Activated T-cell treated with anti-CD3 and anti-CD28 coated beads, Interleukin-2, amount 50 U/mL, for 72 hours (primary cell): ENCODE measurements at regions not wholly inside any gene's neighbourhood (a gene's known extent, or its start where the extent isn't known, plus 50 kb on each side); places are given as distances from the start of the nearest gene placed in this dataset.
"Not testable (repeated sequence)": the region's sequence is repeated elsewhere in the genome, so short reads cannot be mapped to it uniquely, and the experiment has no call there.

Source experiments
- ATAC-seq, 2 donors: fragments of 150-1000 bp; cut with Tn5 transposase; replicated peaks in 1 of 2; 2 replicates each; pipeline ENCODE4 v1.10.0; 2021; ENCODE audit warnings: moderate library complexity in 2 of 2, mild to moderate bottlenecking in 1 of 2
- DNase-seq, 2 donors: peaks; one replicate each; pipeline ENCODE4 v3.0.0; 2021 to 2022; ENCODE audit warnings: mixed read lengths in 1 of 2
- H3K27ac Mint-ChIP-seq: one replicate; pipeline ENCODE4 v1.8.0; 2022; ENCODE audit warnings: mild to moderate bottlenecking, moderate library complexity, mixed read lengths
- H3K27me3 Mint-ChIP-seq: one replicate; pipeline ENCODE4 v1.8.0; 2022; ENCODE audit warnings: low read depth, mixed read lengths
- H3K36me3 Mint-ChIP-seq, 2 donors: one replicate each; pipeline ENCODE4 v1.8.0; 2022; ENCODE audit warnings: mixed read lengths in 2 of 2, mild to moderate bottlenecking in 1 of 2; ENCODE audit not compliant: insufficient read depth in 2 of 2
- H3K4me1 Mint-ChIP-seq: one replicate; pipeline ENCODE4 v1.8.0; 2022; ENCODE audit warnings: low read depth, mixed read lengths
- H3K4me3 Mint-ChIP-seq, 2 donors: one replicate each; pipeline ENCODE4 v1.8.0; 2022; ENCODE audit warnings: mild to moderate bottlenecking in 2 of 2, mixed read lengths in 2 of 2, moderate library complexity in 2 of 2
- H3K9me3 Mint-ChIP-seq, 2 donors: one replicate each; pipeline ENCODE4 v1.8.0; 2022; ENCODE audit warnings: mixed read lengths in 2 of 2

GRCh38 chr14:34053666-34054065, 102.8 kb upstream of the EGLN3 start:
- H3K4me1 Mint-ChIP-seq: peaks cover 23% of the 10 kb centered on the region
- ATAC-seq: no peak
- H3K4me3 Mint-ChIP-seq: no peak overlapping the region
- peaks cover 16% of the 10 kb centered on the region for H3K27me3 Mint-ChIP-seq
- H3K27ac Mint-ChIP-seq: no peak overlapping the region
- peaks cover 0 to 4% of the 10 kb centered on the region in 2 donors for H3K9me3 Mint-ChIP-seq
- DNase-seq: no peak
- H3K36me3 Mint-ChIP-seq: no peaks in the 10 kb centered on the region

- H3K36me3 Mint-ChIP-seq: no peaks in the 10 kb centered on the region
- DNase-seq (no peak), ATAC-seq (peak in 1 of 2 donors; percentile 31)
- peaks cover 0 to 4% of the 10 kb centered on the region in 2 donors for H3K9me3 Mint-ChIP-seq
- no peak overlapping the region for H3K27ac Mint-ChIP-seq
- peaks cover 23% of the 10 kb centered on the region for H3K4me1 Mint-ChIP-seq
- H3K27me3 Mint-ChIP-seq: peaks cover 16% of the 10 kb centered on the region
- H3K4me3 Mint-ChIP-seq: peak overlapping the region in 1 of 2 donors; percentile 30
These were observed 101.8 kb upstream of the EGLN3 start for GRCh38 chr14:34052658-34053014.

GRCh38 chr14:34051966-34052657, 101.2 kb upstream of the EGLN3 start:
- peaks cover 26% of the 10 kb centered on the region for H3K4me1 Mint-ChIP-seq
- H3K9me3 Mint-ChIP-seq: peaks cover 0 to 4% of the 10 kb centered on the region in 2 donors
- no peaks in the 10 kb centered on the region for H3K36me3 Mint-ChIP-seq
- peak in 1 of 2 donors; percentile 4 for DNase-seq
- H3K4me3 Mint-ChIP-seq: no peak overlapping the region
- peak; percentile 62 to 82 for ATAC-seq
- peaks cover 16% of the 10 kb centered on the region for H3K27me3 Mint-ChIP-seq
- no peak overlapping the region for H3K27ac Mint-ChIP-seq

GRCh38 chr14:34050606-34051005, 99.7 kb upstream of the EGLN3 start:
- Mint-ChIP-seq H3K4me1 (peaks cover 34% of the 10 kb centered on the region), H3K9me3 (peaks cover 0 to 4% of the 10 kb centered on the region in 2 donors), H3K36me3 (no peaks in the 10 kb centered on the region), H3K27me3 (peaks cover 16% of the 10 kb centered on the region), H3K4me3 (no peak overlapping the region), H3K27ac (no peak overlapping the region)
- no peak for ATAC-seq
- no peak for DNase-seq

- no peak for ATAC-seq
- H3K27ac Mint-ChIP-seq: no peak overlapping the region
- DNase-seq: no peak
- H3K36me3 Mint-ChIP-seq: no peaks in the 10 kb centered on the region
- peaks cover 39% of the 10 kb centered on the region for H3K4me1 Mint-ChIP-seq
- H3K27me3 Mint-ChIP-seq: peaks cover 16% of the 10 kb centered on the region
- peaks cover 0 to 4% of the 10 kb centered on the region in 2 donors for H3K9me3 Mint-ChIP-seq
- H3K4me3 Mint-ChIP-seq: no peak overlapping the region
These were observed 98.9 kb upstream of the EGLN3 start for GRCh38 chr14:34049790-34050189.

DNA sequence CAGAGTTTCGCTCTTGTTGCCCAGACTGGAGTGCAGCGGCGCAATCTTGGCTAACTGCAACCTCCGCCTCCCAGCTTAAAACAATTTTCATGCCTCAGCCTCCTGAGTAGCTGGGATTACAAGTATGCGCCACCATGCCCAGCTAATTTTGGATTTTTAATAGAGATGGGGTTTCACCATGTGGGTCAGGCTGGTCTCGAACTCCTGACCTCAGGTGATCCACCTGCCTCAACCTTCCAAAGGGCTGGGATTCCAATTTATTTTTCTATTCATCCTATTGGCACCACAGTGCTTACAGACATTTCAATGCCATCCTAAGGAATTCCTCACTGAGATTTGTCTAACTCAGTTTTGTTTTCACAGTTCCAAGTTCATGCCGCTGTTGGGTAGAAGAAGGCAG, 98.3 kb upstream of the EGLN3 start:
- not testable (repeated sequence) for ATAC-seq, DNase-seq, H3K4me3 Mint-ChIP-seq, H3K9me3 Mint-ChIP-seq, H3K27ac Mint-ChIP-seq, H3K36me3 Mint-ChIP-seq
- Mint-ChIP-seq H3K27me3 (peaks cover 16% of the 10 kb centered on the region), H3K4me1 (peaks cover 45% of the 10 kb centered on the region)

DNA sequence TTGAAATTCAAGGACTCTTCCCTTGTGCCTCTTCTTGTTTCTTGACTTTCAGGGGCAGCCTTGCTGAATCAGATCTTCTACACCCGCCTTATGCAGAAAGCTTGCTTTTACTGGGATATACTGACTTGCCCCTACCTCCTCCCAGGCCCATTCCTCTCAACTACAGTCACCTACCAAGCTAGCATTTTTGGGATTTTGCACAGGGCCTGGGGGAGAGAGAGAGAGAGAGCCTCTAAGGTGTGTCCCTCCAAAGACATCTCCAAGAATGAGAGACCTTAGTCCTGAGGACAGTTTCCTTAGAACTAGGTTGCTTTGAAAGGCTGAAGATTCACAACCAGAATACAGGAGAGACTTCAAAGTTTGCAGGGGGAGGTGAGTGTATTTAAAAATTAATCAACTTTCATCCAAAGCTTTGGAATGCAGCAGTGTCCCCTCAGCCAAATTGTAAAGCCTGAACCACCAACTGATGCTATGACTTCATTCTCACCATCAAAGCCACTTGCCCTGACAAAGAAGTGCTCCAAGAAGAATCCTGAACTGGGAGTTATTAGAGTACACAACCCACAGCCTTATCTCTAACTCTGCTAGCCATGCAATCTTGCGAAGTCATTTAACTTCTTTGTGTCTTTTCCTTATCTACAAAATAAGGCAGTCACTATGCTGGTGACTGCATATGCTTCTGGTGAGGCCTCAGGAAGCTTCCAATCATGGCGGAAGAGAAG, 96.1 kb upstream of the EGLN3 start:
- H3K27me3 Mint-ChIP-seq: peaks cover 16% of the 10 kb centered on the region
- H3K4me3 Mint-ChIP-seq: no peak overlapping the region
- no peak overlapping the region for H3K27ac Mint-ChIP-seq
- no peak for ATAC-seq
- H3K36me3 Mint-ChIP-seq: no peaks in the 10 kb centered on the region
- peaks cover 57% of the 10 kb centered on the region for H3K4me1 Mint-ChIP-seq
- H3K9me3 Mint-ChIP-seq: peaks cover 0 to 4% of the 10 kb centered on the region in 2 donors
- DNase-seq: no peak

DNA sequence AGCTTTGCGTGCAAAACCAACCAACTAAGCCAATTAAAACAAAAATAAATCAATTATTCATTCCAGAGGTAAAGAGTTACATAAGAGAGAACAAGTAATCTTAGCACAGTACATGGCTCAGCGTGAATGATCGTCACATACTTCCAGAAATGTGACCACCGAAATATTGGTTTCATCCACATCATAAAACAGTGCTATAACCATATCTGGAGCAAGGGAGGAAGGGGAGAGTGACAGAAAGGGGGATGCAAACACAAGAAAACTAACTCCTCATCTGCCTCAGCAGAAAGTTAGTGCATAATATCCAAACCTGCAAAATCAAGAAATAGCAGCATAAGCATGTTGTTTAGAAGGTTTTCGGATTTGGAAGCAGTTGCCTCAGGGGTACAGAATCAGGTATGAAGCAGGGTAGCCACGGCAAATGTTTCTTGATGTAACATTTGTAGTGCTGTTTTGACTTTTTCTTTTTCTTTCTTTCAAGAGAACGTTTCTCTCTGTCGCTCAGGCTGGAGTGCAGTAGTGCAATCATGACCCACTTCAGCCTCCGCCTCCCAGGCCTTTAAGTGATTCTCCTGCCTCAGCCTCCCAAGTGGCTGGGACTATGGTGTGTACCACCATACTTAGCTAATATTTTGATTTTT, 93.9 kb upstream of the EGLN3 start:
- Mint-ChIP-seq H3K9me3 (no peaks in the 10 kb centered on the region), H3K27me3 (peaks cover 4% of the 10 kb centered on the region), H3K36me3 (peaks cover 0 to 2% of the 10 kb centered on the region in 2 donors), H3K4me3 (peak overlapping the region; percentile 72 to 82), H3K4me1 (peaks cover 44% of the 10 kb centered on the region), H3K27ac (no peak overlapping the region)
- DNase-seq (no peak), ATAC-seq (peak; percentile 8 to 18)

DNA sequence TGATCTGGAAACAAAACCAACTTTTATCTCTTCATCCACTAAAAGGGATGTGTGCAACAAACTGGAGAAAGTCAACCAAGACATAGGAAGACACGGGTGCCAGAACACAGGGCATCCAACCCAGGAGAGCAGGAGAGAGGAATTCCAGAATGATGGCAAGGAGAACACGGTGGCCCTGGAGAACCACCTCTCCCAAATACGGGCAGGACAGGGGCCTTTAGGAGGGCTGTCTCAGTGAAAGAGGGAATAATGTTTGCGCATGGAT, 93.4 kb upstream of the EGLN3 start:
- Mint-ChIP-seq H3K36me3 (peaks cover 0 to 2% of the 10 kb centered on the region in 2 donors), H3K9me3 (no peaks in the 10 kb centered on the region), H3K4me3 (peak overlapping the region; percentile 72 to 82), H3K27me3 (peaks cover 5% of the 10 kb centered on the region), H3K4me1 (peaks cover 44% of the 10 kb centered on the region), H3K27ac (peak overlapping the region; percentile 87)
- ATAC-seq (no peak), DNase-seq (no peak)

- H3K27ac Mint-ChIP-seq: peak overlapping the region; percentile 87
- peak overlapping the region; percentile 72 to 82 for H3K4me3 Mint-ChIP-seq
- peak; percentile 87 to 89 for DNase-seq
- H3K4me1 Mint-ChIP-seq: peaks cover 44% of the 10 kb centered on the region
- H3K27me3 Mint-ChIP-seq: peaks cover 9% of the 10 kb centered on the region
- ATAC-seq: peak; percentile 95 to 98
- peaks cover 0 to 2% of the 10 kb centered on the region in 2 donors for H3K36me3 Mint-ChIP-seq
- H3K9me3 Mint-ChIP-seq: no peaks in the 10 kb centered on the region
These were observed 92.9 kb upstream of the EGLN3 start for GRCh38 chr14:34043627-34044372.

- Mint-ChIP-seq H3K4me1 (peaks cover 33% of the 10 kb centered on the region), H3K27me3 (peaks cover 16% of the 10 kb centered on the region)
These were observed 90.3 kb upstream of the EGLN3 start for GRCh38 chr14:34041220-34041619.

DNA sequence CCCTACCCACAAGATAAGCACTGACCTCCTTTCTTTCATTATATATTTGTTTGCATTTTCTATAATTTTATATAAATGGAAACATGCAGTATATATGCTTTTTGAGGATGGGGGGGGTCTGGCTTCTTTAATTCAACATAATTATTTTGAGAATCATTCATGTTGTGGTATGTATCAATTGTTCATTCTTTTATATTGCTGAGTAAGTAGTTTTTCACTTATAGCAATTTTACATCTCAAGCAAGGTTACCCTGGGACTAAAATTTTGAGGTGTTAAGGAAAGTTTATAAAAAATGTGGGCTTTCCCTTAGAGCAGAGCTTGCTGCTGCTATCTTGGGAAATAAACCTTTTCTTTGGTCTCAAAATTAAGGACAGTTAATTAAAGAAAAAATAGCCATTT, 89.9 kb upstream of the EGLN3 start:
- Mint-ChIP-seq H3K4me3 (no peak overlapping the region), H3K27ac (no peak overlapping the region), H3K27me3 (peaks cover 16% of the 10 kb centered on the region), H3K4me1 (peaks cover 33% of the 10 kb centered on the region), H3K9me3 (no peaks in the 10 kb centered on the region), H3K36me3 (peaks cover 0 to 2% of the 10 kb centered on the region in 2 donors)
- no peak for ATAC-seq
- no peak for DNase-seq

More at GRCh38 chr14:34041220-34041619, 90.3 kb upstream of the EGLN3 start:
- no peak for DNase-seq
- H3K4me3 Mint-ChIP-seq: no peak overlapping the region
- peaks cover 0 to 2% of the 10 kb centered on the region in 2 donors for H3K36me3 Mint-ChIP-seq
- no peaks in the 10 kb centered on the region for H3K9me3 Mint-ChIP-seq
- H3K27ac Mint-ChIP-seq: no peak overlapping the region
- no peak for ATAC-seq
